CMK (cell line): ENCODE measurements at regions not wholly inside any gene's neighbourhood (a gene's known extent, or its start where the extent isn't known, plus 50 kb on each side); places are given as distances from the start of the nearest gene placed in this dataset.
"Not testable (repeated sequence)": the region's sequence is repeated elsewhere in the genome, so short reads cannot be mapped to it uniquely, and the experiment has no call there.

Source experiments
- DNase-seq: peaks from one replicate; pipeline ENCODE4 v3.0.0-alpha.2; 2010; ENCODE audit warnings: low read depth

GRCh38 chr6:121594053-121594452 is 158.6 kb downstream of the GJA1 start:
- no peak for DNase-seq

- DNase-seq: no peak
These were observed 160.2 kb downstream of the GJA1 start for GRCh38 chr6:121595646-121596045.

DNA sequence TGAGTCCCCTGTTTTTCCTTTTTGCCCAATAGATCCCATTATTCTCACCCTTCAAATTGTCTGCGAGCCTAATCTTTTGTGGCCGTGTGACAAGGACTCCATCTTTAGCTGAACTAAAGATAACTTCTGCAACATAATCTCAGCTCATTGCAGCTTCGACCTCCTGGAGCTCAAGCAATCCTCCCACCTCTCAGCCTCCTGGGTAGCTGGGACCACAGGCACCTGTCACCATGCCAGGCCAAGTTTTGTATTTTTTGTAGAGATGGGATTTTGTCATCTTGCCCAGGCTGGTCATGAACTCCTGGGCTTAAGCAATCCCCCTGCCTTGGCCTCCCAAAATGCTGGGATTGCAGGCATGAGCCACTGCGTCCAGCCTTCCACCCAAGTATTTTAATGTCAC is 161.0 kb downstream of the GJA1 start:
- DNase-seq: no peak

DNA sequence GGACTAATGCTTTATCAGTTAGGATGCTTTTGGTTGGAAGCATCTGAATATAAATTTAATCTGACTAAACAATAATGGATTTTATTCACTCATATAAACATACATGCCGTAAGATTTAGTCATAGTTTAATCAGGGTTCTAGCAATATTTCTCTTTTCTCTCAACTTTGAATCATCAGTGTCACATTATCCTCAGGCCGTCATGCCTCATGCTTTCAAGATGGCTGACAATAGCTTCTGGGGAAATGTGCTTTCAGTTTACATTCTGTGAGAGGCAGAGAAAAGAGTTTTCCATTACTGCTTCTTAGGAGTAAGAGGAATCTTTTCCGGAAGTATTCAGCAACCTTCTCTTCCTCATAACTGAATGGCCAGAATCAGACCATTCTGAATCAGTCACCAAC is 162.2 kb downstream of the GJA1 start:
- DNase-seq: no peak

DNA sequence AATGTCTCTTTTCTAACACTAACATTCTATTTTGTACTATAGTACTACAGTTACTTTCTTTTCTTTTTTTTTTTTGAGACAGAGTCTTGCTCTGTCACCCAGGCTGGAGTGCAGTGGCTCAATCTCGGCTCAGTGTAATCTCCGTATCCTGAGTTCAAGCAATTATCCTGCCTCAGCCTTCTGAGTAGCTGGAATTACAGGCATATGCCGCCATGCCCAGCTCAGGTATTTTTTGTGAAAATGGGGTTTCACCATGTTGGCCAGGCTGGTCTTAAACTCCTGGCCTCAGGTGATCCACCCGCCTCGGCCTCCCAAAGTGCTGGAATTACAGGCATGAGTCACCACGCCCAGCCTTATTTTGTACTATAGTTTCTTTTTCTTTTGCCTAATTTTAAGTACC is 163.9 kb downstream of the GJA1 start:
- not testable (repeated sequence) for DNase-seq

GRCh38 chr6:121600389-121601168 is 165.1 kb downstream of the GJA1 start:
- DNase-seq: no peak

- DNase-seq: no peak
These were observed 168.0 kb downstream of the GJA1 start for GRCh38 chr6:121603486-121603885.

- no peak for DNase-seq
These were observed 172.3 kb downstream of the GJA1 start for GRCh38 chr6:121607721-121608120.

GRCh38 chr6:121608270-121608669 is 172.8 kb downstream of the GJA1 start:
- DNase-seq: no peak

DNA sequence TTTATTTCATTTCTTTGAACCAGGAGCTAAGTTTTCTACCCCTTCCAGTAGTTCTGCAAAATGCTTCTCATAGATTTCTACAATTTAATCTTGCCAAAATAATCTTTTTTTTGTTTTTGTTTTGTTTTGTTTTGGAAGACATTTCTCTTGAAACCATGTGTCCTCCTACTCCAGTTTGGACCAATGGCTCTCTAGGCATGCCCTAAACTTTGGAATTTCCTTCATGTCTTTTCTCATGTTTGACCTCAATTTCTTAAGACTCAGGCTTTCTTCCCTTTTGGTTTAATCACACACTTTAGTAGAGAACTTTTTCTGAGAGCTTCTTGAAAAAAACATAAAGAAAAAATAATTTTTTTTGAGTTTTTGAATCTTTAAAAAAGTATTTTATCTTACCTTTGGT is 173.8 kb downstream of the GJA1 start:
- no peak for DNase-seq

- DNase-seq: no peak
These were observed 177.5 kb downstream of the GJA1 start for GRCh38 chr6:121612927-121613326.

- no peak for DNase-seq
These were observed 178.7 kb downstream of the GJA1 start for GRCh38 chr6:121614115-121614514.

- DNase-seq: no peak
These were observed 180.0 kb downstream of the GJA1 start for GRCh38 chr6:121615493-121615892.

DNA sequence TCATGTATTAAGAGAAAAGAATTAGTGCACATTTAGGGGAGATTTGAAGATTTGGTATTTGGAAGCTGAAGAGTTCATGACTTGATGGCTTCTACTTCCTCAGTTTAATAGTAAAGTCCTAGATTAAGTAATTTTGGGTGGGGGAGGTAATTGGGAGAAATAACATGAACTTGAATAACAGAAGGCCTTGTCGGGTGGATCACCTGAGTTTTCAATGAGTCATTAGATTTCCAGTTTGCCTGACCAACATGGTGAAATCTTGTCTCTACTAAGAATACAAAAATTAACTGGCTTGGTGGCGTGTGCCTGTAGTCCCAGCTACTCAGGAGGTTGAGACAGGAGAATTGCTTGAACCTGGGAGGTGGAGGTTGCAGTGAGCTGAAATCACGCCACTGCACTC is 181.0 kb downstream of the GJA1 start:
- no peak for DNase-seq

DNA sequence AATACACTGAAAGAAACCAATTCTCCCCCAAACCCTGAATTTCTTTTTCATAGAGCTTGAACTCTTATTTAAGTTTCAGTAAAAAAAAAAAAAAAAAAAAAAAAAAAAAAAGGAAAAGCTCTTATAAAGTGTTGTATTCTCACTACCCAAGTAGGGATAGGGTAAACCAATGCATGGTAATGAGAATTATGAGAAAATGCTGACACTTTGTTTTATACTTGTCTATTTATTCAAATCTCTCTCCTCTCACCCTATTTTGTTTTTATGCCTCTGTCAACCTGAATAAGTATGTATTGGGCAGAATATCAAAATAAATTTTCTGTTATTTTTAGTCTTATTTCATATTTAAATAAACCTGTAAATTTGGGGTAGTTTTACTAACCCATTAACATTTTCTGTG is 181.9 kb downstream of the GJA1 start:
- no peak for DNase-seq

- DNase-seq: no peak
These were observed 183.6 kb downstream of the GJA1 start for GRCh38 chr6:121619013-121619412.

GRCh38 chr6:121619987-121620740 is 184.7 kb downstream of the GJA1 start:
- DNase-seq: no peak

GRCh38 chr6:121627761-121628160 is 192.3 kb downstream of the GJA1 start:
- no peak for DNase-seq

DNA sequence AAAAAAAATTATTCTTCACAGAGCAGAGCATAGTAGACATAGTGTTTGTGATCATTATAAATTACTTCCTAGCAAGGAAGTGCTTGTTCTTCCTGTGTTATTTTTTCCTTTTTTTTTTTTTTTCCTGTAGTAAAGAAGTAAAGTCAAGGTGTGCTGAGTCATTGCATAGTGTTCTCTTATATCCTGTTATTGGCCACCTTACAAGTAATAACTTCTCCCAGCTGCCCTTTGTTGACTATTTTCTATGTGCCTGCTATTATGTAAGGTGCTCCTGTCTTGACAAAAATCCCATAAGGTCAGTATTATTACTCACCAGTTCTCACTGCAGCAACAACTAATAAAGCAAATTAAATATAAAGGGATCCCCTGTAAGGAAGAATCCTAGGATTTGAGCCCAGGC is 195.3 kb downstream of the GJA1 start:
- no peak for DNase-seq

DNA sequence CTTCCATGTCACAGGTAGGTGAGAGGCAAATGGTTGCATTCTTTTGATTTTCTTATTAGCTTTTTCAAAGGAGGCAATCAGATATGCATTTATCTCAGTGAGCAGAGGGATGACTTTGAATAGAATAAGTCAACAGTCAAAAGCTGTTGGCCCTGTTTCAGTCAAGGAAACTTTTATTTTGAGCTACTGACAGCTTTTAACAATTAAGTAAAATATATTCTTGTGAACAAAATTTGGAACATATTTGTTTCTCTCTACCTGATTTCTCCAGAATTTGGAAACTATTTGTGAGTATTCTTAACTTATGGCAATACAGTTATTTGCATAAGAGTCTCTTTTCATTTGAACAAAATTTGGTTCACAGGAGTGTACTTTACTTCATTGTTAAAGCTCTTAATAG is 196.3 kb downstream of the GJA1 start:
- not testable (repeated sequence) for DNase-seq

DNA sequence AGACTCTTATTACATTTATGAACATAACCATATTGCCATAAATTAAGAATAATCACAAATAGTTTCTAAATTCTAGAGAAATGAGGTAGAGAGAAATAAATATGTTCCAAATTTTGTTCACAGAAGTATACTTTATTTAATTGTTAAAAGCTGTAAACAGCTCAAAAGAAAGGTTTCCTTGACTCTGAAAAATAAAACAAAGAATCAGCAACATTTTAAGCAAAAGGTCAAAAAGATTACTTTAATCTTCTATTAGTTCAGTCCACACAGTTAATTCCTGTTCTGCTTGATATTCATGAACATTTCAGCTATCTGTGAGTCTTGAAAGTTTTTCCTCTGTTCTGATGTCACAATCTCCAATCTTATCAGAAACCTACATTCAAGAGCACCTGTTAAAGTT is 197.9 kb downstream of the GJA1 start:
- DNase-seq: no peak

- DNase-seq: not testable (repeated sequence)
These were observed 199.1 kb downstream of the GJA1 start for GRCh38 chr6:121634586-121634985.

DNA sequence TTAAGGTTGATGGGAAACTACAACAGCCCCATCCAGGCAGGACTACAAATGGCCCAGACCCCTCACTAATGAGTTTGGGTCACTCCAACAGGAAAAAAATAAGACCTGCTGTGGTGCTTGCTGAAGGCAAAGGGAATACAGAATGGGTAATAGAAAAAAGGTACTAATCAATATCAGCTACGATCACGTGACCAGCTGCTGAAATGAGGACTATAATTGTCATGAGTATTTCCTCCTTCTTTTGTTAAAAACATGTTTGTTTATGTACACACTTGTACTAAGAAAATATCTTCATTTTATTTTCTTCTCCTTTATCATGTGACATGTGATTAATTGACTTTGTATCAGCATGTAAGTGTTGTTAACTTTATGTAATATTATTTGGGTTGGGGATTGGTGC is 199.9 kb downstream of the GJA1 start:
- no peak for DNase-seq

DNA sequence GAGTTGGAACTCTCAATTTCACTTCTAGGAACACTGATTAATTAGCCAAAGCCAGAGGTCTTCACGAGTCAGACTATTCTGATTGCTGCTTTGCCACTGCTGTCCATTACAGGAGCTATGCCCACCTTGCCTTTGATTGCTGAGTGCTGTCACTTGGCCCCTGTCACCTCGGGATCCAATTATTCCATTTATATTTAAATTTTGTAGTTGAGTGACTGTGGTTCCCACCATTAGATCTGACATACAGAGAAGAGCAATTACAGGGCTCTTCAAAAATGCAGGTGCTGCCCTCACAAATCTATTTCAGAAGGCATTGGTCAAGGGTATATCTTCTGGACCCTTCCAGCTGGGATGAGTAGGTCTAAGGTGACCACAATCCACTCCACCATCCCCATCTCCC is 200.8 kb downstream of the GJA1 start:
- DNase-seq: not testable (repeated sequence)
